ENCODE measurements at regions not wholly inside any gene's neighbourhood (a gene's known extent, or its start where the extent isn't known, plus 50 kb on each side); places are given as distances from the start of the nearest gene placed in this dataset.

DNA sequence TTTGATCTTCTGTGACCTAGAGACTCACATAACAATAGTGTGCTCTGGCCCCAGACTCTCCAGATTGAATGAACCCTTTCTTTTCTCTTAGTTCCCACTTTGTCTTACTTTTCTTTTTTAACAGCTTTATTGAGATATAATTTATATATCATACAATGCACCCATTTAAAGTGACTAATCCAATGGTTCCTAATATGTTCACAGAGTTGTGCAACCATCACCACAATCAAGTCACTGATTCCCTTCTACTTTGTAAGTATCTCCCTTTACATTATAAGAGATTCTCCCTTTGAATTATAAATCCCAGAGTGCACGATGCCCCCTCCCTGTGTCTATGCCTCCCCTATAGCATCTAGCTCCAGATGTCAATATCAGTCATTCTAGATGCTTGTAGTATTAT, 172.4 kb downstream of the HINT1 start:
- H3K4me3 ChIP-seq (replicated peaks in 1 of 2; ENCODE audit: low read depth in 2 of 2, low read length in 2 of 2): no peak overlapping the region
- TF ChIP-seq, protein P1, sequence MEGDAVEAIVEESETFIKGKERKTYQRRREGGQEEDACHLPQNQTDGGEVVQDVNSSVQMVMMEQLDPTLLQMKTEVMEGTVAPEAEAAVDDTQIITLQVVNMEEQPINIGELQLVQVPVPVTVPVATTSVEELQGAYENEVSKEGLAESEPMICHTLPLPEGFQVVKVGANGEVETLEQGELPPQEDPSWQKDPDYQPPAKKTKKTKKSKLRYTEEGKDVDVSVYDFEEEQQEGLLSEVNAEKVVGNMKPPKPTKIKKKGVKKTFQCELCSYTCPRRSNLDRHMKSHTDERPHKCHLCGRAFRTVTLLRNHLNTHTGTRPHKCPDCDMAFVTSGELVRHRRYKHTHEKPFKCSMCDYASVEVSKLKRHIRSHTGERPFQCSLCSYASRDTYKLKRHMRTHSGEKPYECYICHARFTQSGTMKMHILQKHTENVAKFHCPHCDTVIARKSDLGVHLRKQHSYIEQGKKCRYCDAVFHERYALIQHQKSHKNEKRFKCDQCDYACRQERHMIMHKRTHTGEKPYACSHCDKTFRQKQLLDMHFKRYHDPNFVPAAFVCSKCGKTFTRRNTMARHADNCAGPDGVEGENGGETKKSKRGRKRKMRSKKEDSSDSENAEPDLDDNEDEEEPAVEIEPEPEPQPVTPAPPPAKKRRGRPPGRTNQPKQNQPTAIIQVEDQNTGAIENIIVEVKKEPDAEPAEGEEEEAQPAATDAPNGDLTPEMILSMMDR (IDR thresholded peaks at IDR 0.05; ENCODE audit: low read depth, low read length): no peak
- DNase-seq (ENCODE audit: low read depth in 2 of 2): no peak

DNA sequence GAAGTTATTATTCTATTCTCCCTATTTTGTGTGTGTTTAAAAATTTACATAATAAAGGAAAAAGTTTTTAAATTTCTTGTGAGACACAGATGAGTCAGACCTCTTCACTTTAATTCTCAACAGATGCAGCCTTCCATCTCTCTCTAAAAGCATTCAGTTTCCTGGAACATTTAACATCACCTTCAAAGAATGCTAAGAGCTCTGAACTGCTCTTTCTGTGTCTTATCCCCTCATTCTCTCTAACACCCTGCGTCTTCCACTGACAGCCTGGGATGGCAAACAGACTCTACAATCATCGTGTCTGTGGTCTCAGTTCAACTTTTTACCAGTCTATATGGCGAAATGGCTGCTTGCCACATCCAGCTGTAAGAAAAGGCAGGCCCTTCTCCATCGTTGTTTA, 173.0 kb downstream of the HINT1 start:
- no peak overlapping the region for H3K4me3 ChIP-seq (replicated peaks in 1 of 2; ENCODE audit: low read depth in 2 of 2, low read length in 2 of 2)
- TF ChIP-seq, protein P1 (IDR thresholded peaks at IDR 0.05; ENCODE audit: low read depth, low read length): no peak
- peak in 1 of 2 donors; percentile 21 for DNase-seq (ENCODE audit: low read depth in 2 of 2)

GRCh38 chr5:130985776-130986175, 179.3 kb downstream of the HINT1 start:
- DNase-seq (ENCODE audit: low read depth in 2 of 2): no peak
- H3K4me3 ChIP-seq (replicated peaks in 1 of 2; ENCODE audit: low read depth in 2 of 2, low read length in 2 of 2): no peak overlapping the region
- TF ChIP-seq, protein P1 (IDR thresholded peaks at IDR 0.05; ENCODE audit: low read depth, low read length): no peak

GRCh38 chr5:130981663-130982062, 183.4 kb downstream of the HINT1 start:
- TF ChIP-seq, protein P1 (IDR thresholded peaks at IDR 0.05; ENCODE audit: low read depth, low read length): no peak
- H3K4me3 ChIP-seq (replicated peaks in 1 of 2; ENCODE audit: low read depth in 2 of 2, low read length in 2 of 2): no peak overlapping the region
- DNase-seq (ENCODE audit: low read depth in 2 of 2): no peak

DNA sequence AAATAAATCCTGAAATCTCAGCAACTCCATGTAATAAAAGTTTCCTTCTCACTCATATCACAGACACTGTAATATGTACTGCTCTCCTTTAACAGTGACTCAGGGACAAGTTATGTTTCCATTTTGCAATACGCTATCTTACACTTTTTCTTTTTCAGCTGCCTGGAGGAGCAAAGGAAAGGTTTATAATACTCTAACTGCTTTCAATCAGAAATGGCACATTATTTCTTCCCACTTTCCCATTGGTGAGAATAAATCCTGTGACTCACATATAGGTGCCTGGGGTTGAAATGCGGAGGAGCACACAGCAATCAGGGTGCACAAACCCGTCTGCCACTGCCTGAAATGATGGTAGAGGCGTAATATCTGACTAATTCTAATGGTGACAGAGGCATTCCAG, 186.6 kb downstream of the HINT1 start:
- no peak overlapping the region for H3K4me3 ChIP-seq (replicated peaks in 1 of 2; ENCODE audit: low read depth in 2 of 2, low read length in 2 of 2)
- TF ChIP-seq, protein P1 (IDR thresholded peaks at IDR 0.05; ENCODE audit: low read depth, low read length): no peak
- DNase-seq (ENCODE audit: low read depth in 2 of 2): peak; percentile 11 to 20

- DNase-seq (ENCODE audit: low read depth in 2 of 2): no peak
- no peak overlapping the region for H3K4me3 ChIP-seq (replicated peaks in 1 of 2; ENCODE audit: low read depth in 2 of 2, low read length in 2 of 2)
- TF ChIP-seq, protein P1 (IDR thresholded peaks at IDR 0.05; ENCODE audit: low read depth, low read length): no peak
Observed at GRCh38 chr5:130976493-130976892, 188.6 kb downstream of the HINT1 start.

DNA sequence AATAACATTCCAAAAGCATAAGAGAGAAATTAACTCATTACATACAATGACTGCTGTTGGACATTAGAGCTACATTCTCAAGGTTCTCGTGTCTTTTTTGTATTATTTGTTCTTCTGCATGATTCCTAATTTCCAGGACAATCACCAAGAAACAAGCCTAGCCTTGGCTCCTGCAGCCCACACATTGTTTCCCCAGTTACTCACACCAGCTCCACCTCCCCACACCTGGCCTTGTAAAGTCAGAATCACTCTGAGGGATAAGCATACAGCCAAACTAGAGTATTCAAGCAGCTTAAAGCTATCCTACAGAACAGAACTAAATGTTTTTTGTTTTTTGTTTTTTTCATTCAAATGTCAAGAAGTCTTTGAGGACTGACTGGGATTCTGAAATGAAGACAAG, 189.2 kb downstream of the HINT1 start:
- TF ChIP-seq, protein P1 (IDR thresholded peaks at IDR 0.05; ENCODE audit: low read depth, low read length): no peak
- no peak for DNase-seq (ENCODE audit: low read depth in 2 of 2)
- H3K4me3 ChIP-seq (replicated peaks in 1 of 2; ENCODE audit: low read depth in 2 of 2, low read length in 2 of 2): no peak overlapping the region

Data from cardiac fibroblast (primary cell).